H1 (cell line): ENCODE measurements at regions not wholly inside any gene's neighbourhood (a gene's known extent, or its start where the extent isn't known, plus 50 kb on each side); places are given as distances from the start of the nearest gene placed in this dataset.

ENCODE experiments used
- CTCF ChIA-PET: fragments of 300-600 bp; sonication (Branson Sonifier 250); formaldehyde crosslinking; loops from one replicate; lab custom pipeline; 2021; ENCODE audit not compliant: partially characterized antibody; lab: Charles Lee
- POLR2A ChIA-PET: fragments of 300-600 bp; sonication (Branson Sonifier 250); formaldehyde crosslinking; loops from one replicate; lab custom pipeline; 2021; ENCODE audit warnings: inconsistent platforms; ENCODE audit not compliant: partially characterized antibody; lab: Charles Lee
- DNase-seq, 2 experiments: peaks; one replicate each; pipeline versions ENCODE4 v3.0.0 to v3.0.0-alpha.2; 2010 to 2022; ENCODE audit warnings: low spot score in 2 of 2, low read depth in 1 of 2, mixed read lengths in 1 of 2
- FAIRE-seq: peaks from 2 replicates; lab custom pipeline; 2011; peaks lifted over from hg19 to GRCh38; lab: Jason Lieb, UNC
- H2AFZ ChIP-seq: 2 replicates; pipeline ENCODE4 v1.8.1; 2012; ENCODE audit warnings: low read length, inconsistent platforms
- H2AK5ac ChIP-seq: 2 replicates; pipeline ENCODE4 v1.6.1; 2013; ENCODE audit warnings: low read depth, low read length
- H2BK120ac ChIP-seq: replicated peaks from 2 replicates; pipeline ENCODE3; 2013; ENCODE audit warnings: low read depth, low read length, inconsistent platforms
- H2BK12ac ChIP-seq: 2 replicates; pipeline ENCODE4 v1.6.1; 2013; ENCODE audit warnings: low read depth, low read length
- H2BK15ac ChIP-seq: 2 replicates; pipeline ENCODE4 v1.6.1; 2013; ENCODE audit warnings: low read length
- H2BK20ac ChIP-seq: 2 replicates; pipeline ENCODE4 v1.6.1; 2013; ENCODE audit warnings: low read length
- H2BK5ac ChIP-seq: 2 replicates; pipeline ENCODE4 v1.6.1; 2013; ENCODE audit warnings: low read depth, low read length
- H3K14ac ChIP-seq: 2 replicates; pipeline ENCODE4 v1.6.1; 2013; ENCODE audit warnings: inconsistent platforms; ENCODE audit not compliant: insufficient read length
- H3K18ac ChIP-seq: 2 replicates; pipeline ENCODE4 v1.6.1; 2013; ENCODE audit warnings: low read length; ENCODE audit errors: extremely low read depth
- H3K23ac ChIP-seq: 2 replicates; pipeline ENCODE4 v1.6.1; 2013; ENCODE audit warnings: inconsistent platforms; ENCODE audit not compliant: insufficient read length
- H3K23me2 ChIP-seq: 2 replicates; pipeline ENCODE4 v1.6.1; 2013; ENCODE audit warnings: low read depth, low read length
- H3K27ac ChIP-seq: 2 replicates; pipeline ENCODE4 v1.6.1; 2011; ENCODE audit warnings: low read depth, low read length, inconsistent platforms
- H3K27me3 ChIP-seq, 4 experiments: replicated peaks in 1 of 4; 1 replicate in 1 of 4; 2 replicates in 3 of 4; pipeline versions ENCODE4 v1.6.1 to v1.8.1; 2011 to 2013; ENCODE audit warnings: low read length in 3 of 4, mild to moderate bottlenecking in 3 of 4, inconsistent platforms in 2 of 4, mixed read lengths in 2 of 4, moderate library complexity in 1 of 4; ENCODE audit not compliant: control insufficient read depth in 3 of 4, insufficient read depth in 3 of 4; ENCODE audit errors: extremely low read depth in 1 of 4
- H3K36me3 ChIP-seq, 4 experiments: 2 replicates each; pipeline versions ENCODE4 v1.6.1 to v1.8.1; 2011 to 2013; ENCODE audit warnings: mild to moderate bottlenecking in 4 of 4, low read length in 3 of 4, moderate library complexity in 2 of 4, control low read depth in 1 of 4, inconsistent platforms in 1 of 4; ENCODE audit not compliant: insufficient read depth in 4 of 4, control insufficient read depth in 2 of 4
- H3K4ac ChIP-seq: replicated peaks from 2 replicates; pipeline ENCODE3; 2013; ENCODE audit warnings: low read length, low read depth, mixed read lengths, inconsistent platforms; ENCODE audit not compliant: insufficient read length
- H3K4me1 ChIP-seq, 4 experiments: replicated peaks in 1 of 4; 1 replicate in 1 of 4; 2 replicates in 3 of 4; pipeline versions ENCODE4 v1.6.1 to v1.8.1; 2011 to 2013; ENCODE audit warnings: low read length in 3 of 4, inconsistent platforms in 2 of 4, mixed read lengths in 1 of 4; ENCODE audit not compliant: insufficient read depth in 4 of 4, control insufficient read depth in 3 of 4
- H3K4me2 ChIP-seq, 2 experiments: 2 replicates each; pipeline versions ENCODE4 v1.6.1 to v1.8.1; 2011 to 2013; ENCODE audit warnings: low read depth in 2 of 2, low read length in 2 of 2, control low read depth in 1 of 2, inconsistent platforms in 1 of 2, mild to moderate bottlenecking in 1 of 2; ENCODE audit not compliant: insufficient read depth in 1 of 2
- H3K4me3 ChIP-seq, 4 experiments: fragments of 200-600, 300-600 bp in 1 of 4; sonication (generic), shearing (Covaris generic), sonication (Bioruptor Twin) in 1 of 4; 2 replicates each; pipeline versions ENCODE4 v1.5.1 to v1.8.1; 2011 to 2016; ENCODE audit warnings: low read length in 4 of 4, low read depth in 3 of 4, control low read depth in 2 of 4, inconsistent platforms in 2 of 4, mild to moderate bottlenecking in 2 of 4, mixed read lengths in 1 of 4, moderate library complexity in 1 of 4; ENCODE audit not compliant: insufficient read depth in 2 of 4; ENCODE audit errors: extremely low read depth in 1 of 4
- H3K56ac ChIP-seq: replicated peaks from 2 replicates; pipeline ENCODE3; 2013; ENCODE audit warnings: low read depth, mild to moderate bottlenecking, mixed read lengths, low read length, inconsistent platforms; ENCODE audit not compliant: insufficient read length
- H3K79me1 ChIP-seq: 2 replicates; pipeline ENCODE4 v1.6.1; 2013; ENCODE audit warnings: low read depth, low read length, control low read depth
- H3K79me2 ChIP-seq, 2 experiments: 2 replicates each; pipeline versions ENCODE4 v1.6.1 to v1.8.1; 2012 to 2013; ENCODE audit warnings: low read length in 2 of 2, mild to moderate bottlenecking in 2 of 2, inconsistent platforms in 1 of 2; ENCODE audit not compliant: insufficient read depth in 2 of 2, control insufficient read depth in 1 of 2
- H3K9ac ChIP-seq, 4 experiments: replicated peaks in 1 of 4; 1 replicate in 1 of 4; 2 replicates in 3 of 4; pipeline versions ENCODE4 v1.6.1 to v1.8.1; 2011 to 2013; ENCODE audit warnings: low read depth in 3 of 4, low read length in 3 of 4, control low read depth in 2 of 4, mild to moderate bottlenecking in 2 of 4, moderate library complexity in 2 of 4, inconsistent platforms in 1 of 4; ENCODE audit errors: extremely low read depth in 1 of 4
- H3K9me3 ChIP-seq, 2 experiments: 2 replicates each; pipeline versions ENCODE4 v1.6.1 to v1.8.1; 2012 to 2013; ENCODE audit warnings: mild to moderate bottlenecking in 2 of 2, moderate library complexity in 2 of 2, control low read depth in 1 of 2, inconsistent platforms in 1 of 2, low read depth in 1 of 2, low read length in 1 of 2, mixed read lengths in 1 of 2; ENCODE audit not compliant: insufficient read depth in 2 of 2
- H4K20me1 ChIP-seq, 2 experiments: replicated peaks in 1 of 2; 2 replicates each; pipeline versions ENCODE3 to v1.8.1; 2011 to 2013; ENCODE audit warnings: inconsistent platforms in 2 of 2, low read length in 2 of 2, mild to moderate bottlenecking in 1 of 2; ENCODE audit not compliant: insufficient read depth in 2 of 2, control insufficient read depth in 1 of 2
- H4K5ac ChIP-seq: 2 replicates; pipeline ENCODE4 v1.6.1; 2013; ENCODE audit warnings: low read length, low read depth, mixed read lengths, inconsistent platforms; ENCODE audit not compliant: insufficient read length
- H4K8ac ChIP-seq: 2 replicates; pipeline ENCODE4 v1.8.0; 2013; ENCODE audit warnings: mild to moderate bottlenecking, moderate library complexity, low read length, inconsistent platforms; ENCODE audit not compliant: insufficient read depth; ENCODE audit errors: extremely low read depth
- H4K91ac ChIP-seq: replicated peaks from 2 replicates; pipeline ENCODE3; 2013; ENCODE audit warnings: low read length, mixed read lengths, inconsistent platforms; ENCODE audit not compliant: insufficient read length
- CHD7 ChIP-seq: fragments of 300-600 bp; sonication (generic); IDR thresholded peaks from 2 replicates; pipeline ENCODE4 v1.7.1; 2012; ENCODE audit warnings: low read length, moderate library complexity, mild to moderate bottlenecking, inconsistent platforms; ENCODE audit not compliant: insufficient replicate concordance
- WGBS, 2 experiments: shearing (Covaris generic) in 1 of 2; methylation state at CpG; one replicate each; pipeline versions ENCODE4 v1.1.6 to v1.1.7; 2013 to 2015; ENCODE audit warnings: low lambda C conversion rate in 2 of 2, mixed read lengths in 2 of 2, inconsistent platforms in 1 of 2, low coverage in 1 of 2, missing lambda C conversion rate in 1 of 2; ENCODE audit not compliant: insufficient replicate concordance in 2 of 2, insufficient coverage in 1 of 2, insufficient read length in 1 of 2; ENCODE audit errors: extremely low coverage in 1 of 2, missing lambda C conversion rate in 1 of 2; 5-methylcytosine and 5-hydroxymethylcytosine counted together

DNA sequence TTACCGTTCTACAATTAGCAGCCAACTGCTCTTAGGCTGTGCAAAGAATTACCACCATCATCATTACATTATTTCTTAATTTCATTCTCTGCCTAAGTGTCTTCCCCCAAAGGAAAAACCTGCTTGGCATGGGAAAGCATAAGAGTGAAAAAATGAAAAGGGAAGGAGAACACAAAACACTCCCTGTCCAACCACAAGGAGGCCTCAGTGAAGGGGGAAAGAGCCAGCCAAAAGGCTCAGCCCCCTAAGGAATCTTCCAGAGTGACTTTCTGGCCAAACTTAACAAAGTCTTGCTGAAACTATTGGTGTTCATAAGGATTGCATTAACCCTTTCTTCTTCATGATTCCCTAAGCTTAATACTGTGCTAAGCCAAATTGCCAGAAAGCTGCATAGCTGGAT, 287.4 kb downstream of the SMARCA1 start:
- Histone ChIP-seq H2BK12ac (no peak overlapping the region), H4K91ac (no peak overlapping the region), H2BK5ac (no peak overlapping the region), H3K79me1 (no peaks in the 10 kb centered on the region), H3K9ac (no peak overlapping the region), H3K23ac (no peak overlapping the region), H3K36me3 (no peaks in the 10 kb centered on the region), H3K4ac (no peak overlapping the region), H2BK20ac (no peak overlapping the region), H2BK120ac (no peak overlapping the region), H2AFZ (no peak overlapping the region), H2AK5ac (no peak overlapping the region), H3K23me2 (no peaks in the 10 kb centered on the region), H4K5ac (no peak overlapping the region), H3K56ac (no peak overlapping the region), H3K4me1 (no peaks in the 10 kb centered on the region), H3K27me3 (no peaks in the 10 kb centered on the region), H3K4me3 (no peak overlapping the region), H3K18ac (no peak overlapping the region), H3K9me3 (no peaks in the 10 kb centered on the region), H3K79me2 (no peaks in the 10 kb centered on the region), H4K20me1 (no peaks in the 10 kb centered on the region), H4K8ac (no peak overlapping the region), H2BK15ac (no peak overlapping the region), H3K14ac (no peak overlapping the region), H3K4me2 (no peak overlapping the region), H3K27ac (no peak overlapping the region)
- ChIA-PET CTCF (interaction anchor here (0.6 to 1.8 kb wide), 7 partner anchors 9 to 636 kb away, joined by 3 to 4 read pairs (median 3); no protein-coding TSS in a partner anchor), POLR2A (no interaction called here)
- DNase-seq (no peak), FAIRE-seq (no peak)
- WGBS, 2 experiments, result 100% methylated on average over 1 of the region's 1 CpG; no CpG with 5 or more reads in 1 of the 2 experiments
- no peak for TF ChIP-seq CHD7
